Esophagus squamous epithelium (tissue), 5 donors: ENCODE measurements at regions not wholly inside any gene's neighbourhood (a gene's known extent, or its start where the extent isn't known, plus 50 kb on each side); places are given as distances from the start of the nearest gene placed in this dataset.

Experiments used
- DNase-seq: peaks from one replicate; lab custom pipeline; 2025; lab: John Stamatoyannopoulos, UW
- H3K27ac ChIP-seq, 4 donors: fragments of 200-600 bp; sonication (generic); one replicate each; pipeline ENCODE4 v1.5.1; 2016 to 2019; ENCODE audit warnings: mild to moderate bottlenecking in 1 of 4
- H3K27me3 ChIP-seq, 4 donors: fragments of 200-600 bp; sonication (generic); 1 replicate in 3 of 4; 2 replicates in 1 of 4; pipeline versions ENCODE4 v1.5.1 to v1.6.0; 2017 to 2021; ENCODE audit warnings: antibody characterized with exemption in 1 of 4
- H3K36me3 ChIP-seq, 3 donors: fragments of 200-600 bp; sonication (generic); one replicate each; pipeline ENCODE4 v1.5.1; 2016 to 2019
- H3K4me1 ChIP-seq, 3 donors: fragments of 200-600 bp; sonication (generic); one replicate each; pipeline ENCODE4 v1.5.1; 2017 to 2019
- H3K4me3 ChIP-seq, 4 donors: fragments of 200-600 bp; sonication (generic); 1 replicate in 3 of 4; 2 replicates in 1 of 4; pipeline ENCODE4 v1.5.1; 2016 to 2019; ENCODE audit warnings: mild to moderate bottlenecking in 2 of 4, moderate library complexity in 1 of 4
- H3K9me3 ChIP-seq, 3 donors: fragments of 200-600 bp; sonication (generic); one replicate each; pipeline ENCODE4 v1.5.1; 2016 to 2019
- CTCF ChIP-seq, 6 experiments: fragments of 450-650 bp in 4 of 6; fragments of 200-600 bp in 2 of 6; sonication (generic) in 2 of 6; IDR thresholded peaks; one replicate each; pipeline ENCODE4 v1.5.1; 2016 to 2019; ENCODE audit warnings: antibody characterized with exemption in 6 of 6, mild to moderate bottlenecking in 4 of 6, moderate library complexity in 4 of 6
- POLR2A ChIP-seq, 4 donors: fragments of 450-650 bp; IDR thresholded peaks; one replicate each; pipeline ENCODE4 v1.6.1; 2017; ENCODE audit warnings: antibody characterized with exemption in 4 of 4, mild to moderate bottlenecking in 4 of 4, moderate library complexity in 3 of 4
- WGBS, 2 donors: methylation state at CpG; one replicate each; pipeline ENCODE4 v1.1.5; 2018; 5-methylcytosine and 5-hydroxymethylcytosine counted together
- intact Hi-C: fragments of 100-400 bp; cut with DNase I; formaldehyde crosslinking; loops from one replicate; pipeline ENCODE4 v1.15.0; 2022
- donor health status: DM: yes; HTN: yes; CAD: no.

GRCh38 chr20:19952392-19952791 lies 64.8 kb upstream of the NAA20 start:
- no peak overlapping the region for H3K4me3 ChIP-seq
- TF ChIP-seq POLR2A (IDR thresholded peaks at IDR 0.05) (no peak), CTCF (IDR thresholded peaks at IDR 0.05) (no peak)
- peaks cover 0 to 78% (median 0%) of the 10 kb centered on the region in 3 donors for H3K36me3 ChIP-seq
- H3K27me3 ChIP-seq, result no peaks in the 10 kb centered on the region
- no peaks in the 10 kb centered on the region for H3K9me3 ChIP-seq
- no peak for DNase-seq
- peaks cover 7 to 22% (median 15%) of the 10 kb centered on the region in 3 donors for H3K4me1 ChIP-seq
- intact Hi-C loops, result no loop called here
- WGBS, 2 donors, result 57 to 82% methylated on average over 3 of the region's 3 CpGs
- H3K27ac ChIP-seq, result no peak overlapping the region

GRCh38 chr20:19953606-19954005 lies 63.6 kb upstream of the NAA20 start:
- H3K36me3 ChIP-seq, result peaks cover 0 to 79% (median 4%) of the 10 kb centered on the region in 3 donors
- H3K4me3 ChIP-seq, result no peak overlapping the region
- H3K27ac ChIP-seq, result no peak overlapping the region

GRCh38 chr20:19956976-19957375 lies 60.2 kb upstream of the NAA20 start:
- Histone ChIP-seq H3K27me3 (no peaks in the 10 kb centered on the region), H3K4me1 (peaks cover 6 to 52% (median 27%) of the 10 kb centered on the region in 3 donors), H3K4me3 (no peak overlapping the region), H3K9me3 (no peaks in the 10 kb centered on the region), H3K27ac (peak overlapping the region; percentile 58 to 79 (median 75)), H3K36me3 (peaks cover 3 to 78% (median 4%) of the 10 kb centered on the region in 3 donors)
- 49 to 66% methylated on average over 2 of the region's 4 CpGs for WGBS, 2 donors
- intact Hi-C loops, result no loop called here
- TF ChIP-seq CTCF (IDR thresholded peaks at IDR 0.05), result no peak
- TF ChIP-seq POLR2A (IDR thresholded peaks at IDR 0.05), result no peak
- DNase-seq, result no peak

More at GRCh38 chr20:19953606-19954005, 63.6 kb upstream of the NAA20 start:
- intact Hi-C loops, result no loop called here
- H3K9me3 ChIP-seq, result no peaks in the 10 kb centered on the region
- TF ChIP-seq CTCF (IDR thresholded peaks at IDR 0.05), result no peak
- no peak for TF ChIP-seq POLR2A (IDR thresholded peaks at IDR 0.05)
- peaks cover 0 to 24% (median 12%) of the 10 kb centered on the region in 3 donors for H3K4me1 ChIP-seq
- no peak for DNase-seq
- no peaks in the 10 kb centered on the region for H3K27me3 ChIP-seq

- H3K36me3 ChIP-seq, result peaks cover 3 to 80% (median 4%) of the 10 kb centered on the region in 3 donors
- no peak overlapping the region for H3K4me3 ChIP-seq
- TF ChIP-seq POLR2A (IDR thresholded peaks at IDR 0.05) (no peak), CTCF (IDR thresholded peaks at IDR 0.05) (no peak)
- no peak for DNase-seq
- H3K9me3 ChIP-seq, result no peaks in the 10 kb centered on the region
- H3K27me3 ChIP-seq, result no peaks in the 10 kb centered on the region
- 32% methylated on average over 2 of the region's 3 CpGs; no CpG with 5 or more reads in 1 of the 2 donors for WGBS, 2 donors
- intact Hi-C loops, result no loop called here
- peaks cover 6 to 61% (median 27%) of the 10 kb centered on the region in 3 donors for H3K4me1 ChIP-seq
- H3K27ac ChIP-seq, result peak overlapping the region; percentile 38 to 79 (median 75)
Measured at GRCh38 chr20:19958219-19958618, 58.9 kb upstream of the NAA20 start.

GRCh38 chr20:19958928-19959327 lies 58.2 kb upstream of the NAA20 start:
- Histone ChIP-seq H3K27me3 (no peaks in the 10 kb centered on the region), H3K36me3 (peaks cover 3 to 78% (median 4%) of the 10 kb centered on the region in 3 donors), H3K27ac (peak overlapping the region in 3 of 4 donors; percentile 38 to 71 (median 53)), H3K4me1 (peaks cover 6 to 65% (median 27%) of the 10 kb centered on the region in 3 donors), H3K9me3 (no peaks in the 10 kb centered on the region), H3K4me3 (no peak overlapping the region)
- no peak for TF ChIP-seq CTCF (IDR thresholded peaks at IDR 0.05)
- TF ChIP-seq POLR2A (IDR thresholded peaks at IDR 0.05), result no peak
- intact Hi-C loops, result no loop called here
- no peak for DNase-seq
- 60 to 73% methylated on average over 4 of the region's 4 CpGs for WGBS, 2 donors
